HG02642 (cell line): ENCODE measurements at regions not wholly inside any gene's neighbourhood (a gene's known extent, or its start where the extent isn't known, plus 50 kb on each side); places are given as distances from the start of the nearest gene placed in this dataset.
"Not testable (repeated sequence)": the region's sequence is repeated elsewhere in the genome, so short reads cannot be mapped to it uniquely, and the experiment has no call there.

Experiments
- ATAC-seq: cut with Tn5 transposase; IDR thresholded peaks from one replicate; pipeline ENCODE4 v1.9.1; 2021; ENCODE audit warnings: mild to moderate bottlenecking; ENCODE audit not compliant: unreplicated experiment, poor library complexity

DNA sequence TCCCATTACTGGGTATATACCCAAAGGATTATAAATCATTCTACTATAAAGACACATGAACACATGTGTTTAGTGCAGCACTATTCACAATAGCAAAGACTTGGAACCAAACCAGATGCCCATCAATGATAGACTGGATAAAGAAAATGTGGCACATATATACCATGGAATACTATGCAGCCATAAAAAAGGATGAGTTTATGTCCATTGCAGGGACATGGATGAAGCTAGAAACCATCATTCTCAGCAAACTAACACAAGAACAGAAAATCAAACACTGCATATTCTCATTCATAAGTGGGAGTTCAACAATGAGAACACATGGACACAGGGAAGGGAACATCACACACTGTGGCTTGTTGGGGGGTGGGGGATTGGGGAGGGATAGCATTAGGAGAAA lies 225.2 kb upstream of the PRDM1 start:
- not testable (repeated sequence) for ATAC-seq

DNA sequence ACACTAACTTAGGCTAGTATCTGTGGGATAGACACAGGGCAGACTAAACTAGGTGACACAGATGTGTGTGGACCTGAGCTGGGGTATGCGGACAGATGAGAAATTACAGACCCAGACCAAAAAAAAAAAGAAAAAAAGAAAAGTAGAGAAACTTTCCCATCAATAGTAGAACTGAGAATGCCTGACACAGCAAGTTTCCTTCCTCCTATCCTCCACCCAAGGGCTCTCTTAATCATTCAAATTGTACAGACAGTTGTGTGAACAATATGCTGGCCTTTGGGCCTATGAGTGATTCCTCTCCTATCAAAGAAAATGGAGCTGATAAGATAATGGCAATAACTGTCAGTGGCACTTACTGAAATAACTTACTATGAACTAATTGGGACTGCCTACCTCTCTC lies 226.7 kb upstream of the PRDM1 start:
- no peak for ATAC-seq

DNA sequence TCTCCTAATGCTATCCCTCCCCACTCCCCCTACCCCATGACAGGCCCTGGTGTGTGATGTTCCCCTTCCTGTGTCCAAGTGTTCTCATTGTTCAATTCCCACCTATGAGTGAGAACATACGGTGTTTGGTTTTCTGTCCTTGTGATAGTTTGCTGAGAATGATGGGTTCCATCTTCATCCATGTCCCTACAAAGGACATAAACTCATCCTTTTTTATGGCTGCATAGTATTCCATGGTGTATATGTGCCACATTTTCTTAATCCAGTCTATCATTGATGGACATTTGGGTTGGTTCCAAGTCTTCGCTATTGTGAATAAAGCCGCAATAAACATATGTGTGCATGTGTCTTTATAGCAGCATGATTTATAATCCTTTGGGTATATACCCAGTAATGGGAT lies 227.5 kb upstream of the PRDM1 start:
- ATAC-seq: not testable (repeated sequence)

DNA sequence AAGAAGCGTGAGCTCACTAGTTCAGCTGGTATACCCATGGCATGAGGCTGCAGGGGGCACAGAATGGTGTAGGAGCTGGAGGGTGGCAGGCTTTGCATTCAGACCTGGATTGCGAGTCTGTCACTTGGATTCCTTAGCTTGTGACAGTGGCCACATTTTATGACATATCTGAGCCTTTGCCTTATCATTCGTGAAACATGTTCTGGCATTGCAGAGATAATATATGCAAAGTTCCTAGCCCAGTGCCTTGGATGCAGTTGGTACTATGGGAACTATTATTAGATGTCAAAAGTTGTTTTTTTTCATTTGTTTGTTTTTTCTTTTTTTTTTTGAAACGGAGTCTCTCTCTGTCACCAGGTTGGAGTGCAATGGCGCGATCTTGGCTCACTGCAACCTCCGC lies 230.7 kb upstream of the PRDM1 start:
- no peak for ATAC-seq

DNA sequence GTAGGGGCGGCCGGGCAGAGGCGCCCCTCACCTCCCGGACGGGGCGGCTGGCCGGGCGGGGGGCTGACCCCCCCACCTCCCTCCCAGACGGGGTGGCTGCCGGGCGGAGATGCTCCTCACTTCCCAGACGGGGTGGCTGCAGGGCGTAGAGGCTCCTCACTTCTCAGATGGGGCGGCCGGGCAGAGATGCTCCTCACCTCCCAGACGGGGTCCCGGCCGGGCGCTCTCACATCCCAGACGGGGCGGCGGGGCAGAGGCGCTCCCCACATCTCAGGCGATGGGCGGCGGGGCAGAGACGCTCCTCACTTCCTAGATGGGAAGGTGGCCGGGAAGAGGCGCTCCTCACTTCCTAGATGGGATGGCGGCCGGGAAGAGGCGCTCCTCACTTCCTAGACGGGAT lies 232.2 kb upstream of the PRDM1 start:
- ATAC-seq: not testable (repeated sequence)

DNA sequence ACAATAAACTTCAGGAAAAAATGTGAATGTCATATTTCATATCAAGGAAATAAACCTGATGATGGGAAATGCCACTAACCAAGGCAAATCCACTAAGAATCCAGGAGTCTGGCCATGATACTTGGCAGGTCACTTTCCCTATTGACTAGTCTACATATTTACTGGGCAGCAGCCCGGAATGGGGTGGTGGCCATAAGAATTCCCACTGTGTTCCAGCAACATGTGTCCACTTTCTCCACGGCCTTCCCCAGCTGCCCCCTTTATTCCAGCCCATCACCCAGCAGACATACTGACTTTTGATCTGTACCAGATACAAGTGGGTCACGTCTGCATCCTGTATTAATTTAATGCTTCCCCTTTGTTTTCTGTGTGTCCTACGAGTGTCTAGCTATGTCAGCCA lies 234.5 kb upstream of the PRDM1 start:
- no peak for ATAC-seq

DNA sequence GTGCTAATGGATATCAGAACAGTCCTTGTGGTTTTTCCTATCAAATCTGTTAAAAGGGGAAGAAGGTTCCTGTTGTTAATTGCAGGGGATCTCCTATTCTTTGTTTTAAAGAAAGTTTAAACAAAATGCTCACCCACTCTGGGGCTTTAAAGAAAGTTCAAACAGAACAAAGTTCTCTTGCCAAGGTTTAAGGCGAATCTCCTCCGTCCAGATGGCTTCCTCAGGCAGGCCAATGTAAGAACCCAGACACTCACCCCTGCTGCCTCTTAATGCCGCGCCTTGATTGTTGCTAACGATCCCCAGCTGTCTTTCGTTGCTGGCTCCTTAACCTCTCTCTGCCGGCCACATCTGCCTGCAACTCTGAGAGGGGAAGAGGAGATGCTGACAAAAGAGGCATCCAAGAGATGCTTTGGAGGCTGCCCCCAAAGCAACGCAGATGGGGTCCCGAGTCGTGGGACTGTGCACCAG lies 235.0 kb upstream of the PRDM1 start:
- no peak for ATAC-seq

DNA sequence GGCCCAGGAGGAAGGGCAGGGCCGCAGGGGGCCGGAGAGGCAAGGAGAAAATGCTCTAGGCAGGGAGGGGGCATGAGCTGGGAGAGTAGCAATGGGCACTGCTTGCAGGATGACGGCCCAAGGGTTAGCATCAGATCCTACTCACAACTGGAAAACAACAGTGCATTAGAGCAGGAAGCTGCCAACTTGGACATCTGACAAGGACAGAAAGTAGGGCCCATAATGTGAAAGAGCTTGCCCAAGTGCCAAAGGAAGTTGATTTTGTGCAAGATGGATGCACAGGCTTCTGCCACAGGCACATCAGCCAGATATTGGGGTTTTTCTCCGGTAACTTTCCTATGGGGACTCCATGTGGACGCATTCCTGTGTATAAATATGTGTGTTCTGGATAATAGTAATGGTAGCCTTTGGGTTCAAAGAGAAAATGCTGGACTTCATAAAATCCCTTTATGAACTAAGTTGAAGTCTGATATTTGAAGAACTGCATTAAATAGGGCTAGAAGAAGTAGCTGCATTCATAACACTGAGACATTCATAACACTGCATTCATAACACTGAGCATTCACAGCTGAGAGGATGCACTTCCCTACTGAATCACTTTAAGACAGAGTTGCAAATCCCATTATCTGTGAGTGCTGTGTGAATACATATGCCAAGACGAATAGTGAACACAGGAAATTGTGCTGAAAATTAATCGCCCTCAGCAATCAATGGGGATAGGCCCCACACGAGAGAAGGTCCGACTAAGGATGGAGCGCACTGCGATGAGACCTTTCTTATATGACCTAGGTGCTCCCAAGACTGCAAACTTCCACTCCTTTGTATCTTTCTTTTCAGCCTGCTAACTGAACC lies 235.6 kb upstream of the PRDM1 start:
- ATAC-seq: no peak

DNA sequence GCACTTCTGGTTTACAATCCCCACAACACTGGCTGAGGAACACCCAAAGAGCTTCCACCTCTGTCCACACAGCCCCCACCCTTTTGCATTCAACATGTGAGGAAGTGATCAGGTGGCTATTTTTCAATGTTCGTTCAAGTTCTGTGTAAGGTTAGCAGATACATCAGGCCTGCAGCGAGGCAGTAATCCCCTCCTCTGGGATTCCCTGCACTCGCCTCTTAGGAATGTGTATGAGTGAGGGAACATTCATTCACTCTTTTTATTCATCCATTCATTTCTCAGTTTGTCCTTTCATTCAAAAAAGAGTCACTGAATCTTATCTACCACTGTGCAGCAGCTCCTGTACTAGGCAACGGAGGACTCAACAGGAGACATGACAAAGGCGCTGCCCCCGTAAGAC lies 236.4 kb upstream of the PRDM1 start:
- no peak for ATAC-seq

DNA sequence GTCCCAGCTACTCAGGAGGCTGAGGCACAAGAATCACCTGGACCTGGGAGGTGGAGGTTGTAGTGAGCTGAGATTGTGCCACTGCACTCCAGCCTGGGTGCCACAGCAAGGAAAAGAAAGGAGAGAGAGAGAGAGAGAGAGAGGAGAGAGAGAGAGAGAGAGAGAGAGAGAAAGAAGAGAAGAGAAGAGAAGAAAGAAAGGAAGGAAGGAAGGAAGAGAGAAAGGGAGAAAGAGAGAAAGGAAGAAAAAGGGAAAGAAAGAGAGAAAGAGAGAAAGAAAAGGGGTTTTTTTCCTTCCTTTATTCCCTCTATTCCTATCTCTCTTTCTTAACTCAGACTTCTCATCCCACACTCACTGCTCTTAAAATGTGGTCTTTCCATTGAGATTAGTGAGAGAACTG lies 238.7 kb upstream of the PRDM1 start:
- no peak for ATAC-seq

DNA sequence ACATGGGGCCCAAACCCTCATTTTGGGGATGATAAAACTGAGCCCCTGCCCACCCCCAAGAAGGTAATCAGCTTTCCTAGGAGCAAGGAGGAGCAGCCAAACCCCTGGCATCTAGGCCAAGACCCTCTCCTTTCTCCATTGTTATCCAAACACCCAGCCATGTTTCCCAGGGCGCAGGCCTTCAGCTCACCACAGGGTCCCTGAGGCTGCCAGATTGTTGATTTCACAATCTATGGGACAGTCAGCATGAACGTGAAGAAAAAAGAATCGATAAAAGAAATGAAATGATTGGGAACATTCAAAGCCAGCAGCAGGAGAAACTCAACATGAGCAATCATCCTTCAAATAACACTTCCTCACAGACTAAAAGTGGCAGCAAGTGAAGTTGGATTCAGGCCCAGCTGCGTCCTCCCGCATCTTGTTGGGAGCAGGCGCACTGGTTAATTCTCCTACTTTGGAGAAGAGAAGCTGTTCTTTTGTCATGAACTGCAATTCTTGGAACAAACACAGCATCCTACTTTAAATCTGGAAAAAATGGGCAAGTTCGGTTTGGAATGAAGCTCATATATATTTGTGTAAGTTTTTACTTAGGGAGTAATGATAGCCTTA lies 241.8 kb upstream of the PRDM1 start:
- ATAC-seq: no peak

DNA sequence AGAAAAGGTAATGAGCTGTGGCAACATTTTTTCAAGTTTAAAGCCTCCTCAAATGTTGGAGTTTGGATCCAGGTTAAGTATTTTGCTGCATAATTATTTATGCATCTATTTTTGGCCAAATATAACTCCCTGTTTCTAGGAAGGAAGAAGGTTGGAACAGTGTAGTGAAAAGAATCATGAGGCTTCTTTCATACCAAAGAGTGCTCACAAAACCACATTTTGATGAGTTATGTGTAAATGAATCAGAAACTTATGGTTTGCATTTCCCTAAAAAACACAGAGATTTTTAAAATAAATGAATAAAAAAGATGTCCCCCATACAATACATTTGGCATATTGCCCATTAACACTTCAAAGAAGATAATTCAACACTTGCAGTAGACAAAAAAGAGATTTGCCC lies 246.9 kb upstream of the PRDM1 start:
- no peak for ATAC-seq

DNA sequence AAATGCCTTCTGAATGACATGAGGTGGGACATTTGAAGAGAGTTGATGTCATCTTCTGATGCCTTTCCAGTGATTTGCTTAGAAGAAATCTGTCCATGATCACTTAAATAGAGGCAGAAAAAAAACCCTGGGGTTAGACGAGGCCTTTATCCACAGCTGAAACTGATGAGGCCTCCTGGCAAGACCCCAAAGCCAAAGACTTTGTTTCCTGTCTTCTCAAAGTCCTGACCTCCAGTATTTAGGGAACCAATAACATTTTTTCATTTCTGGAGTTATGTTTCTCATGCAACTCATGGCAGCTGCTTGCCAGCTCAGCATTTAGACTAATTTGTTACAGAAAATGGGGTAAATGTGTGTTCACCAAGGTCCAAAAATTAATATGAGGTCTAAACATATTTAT lies 248.0 kb upstream of the PRDM1 start:
- no peak for ATAC-seq

DNA sequence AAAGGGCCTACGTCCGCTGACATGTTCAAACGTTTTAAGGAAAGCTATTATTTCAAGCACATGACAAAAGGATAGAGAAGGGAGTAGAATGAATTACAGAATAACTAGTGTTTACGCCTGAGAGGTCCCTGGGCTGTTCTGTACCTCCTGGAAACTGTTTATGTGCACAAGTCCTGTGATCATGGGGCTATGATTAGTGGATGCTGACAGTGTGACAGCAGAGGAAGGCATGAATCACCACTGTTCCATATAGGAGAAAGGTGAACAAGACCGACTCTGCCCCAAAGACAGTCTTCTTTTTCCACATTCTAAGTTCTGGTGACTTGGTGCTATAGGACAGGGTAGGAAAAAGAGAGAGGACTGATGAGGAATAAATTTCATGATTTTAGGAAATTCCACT lies 249.2 kb upstream of the PRDM1 start:
- ATAC-seq: no peak

DNA sequence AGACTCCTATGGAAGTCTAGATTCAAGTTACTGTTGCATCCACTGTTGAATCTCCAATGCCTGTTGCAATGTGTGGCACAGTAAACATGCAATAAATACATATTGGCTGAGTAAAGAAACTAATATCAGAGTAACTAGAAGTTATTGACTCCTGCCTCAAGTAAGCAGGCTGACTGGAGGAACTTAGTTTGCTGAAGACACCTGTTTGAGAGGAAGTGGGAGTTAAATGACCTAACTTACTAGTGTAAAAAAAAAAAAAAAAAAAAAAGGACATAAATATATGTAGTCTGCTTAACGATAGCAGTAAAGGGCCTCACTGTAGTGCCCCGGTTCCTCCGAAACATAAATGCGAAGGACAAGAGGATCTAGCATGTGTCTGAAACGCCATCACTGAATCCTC lies 249.8 kb upstream of the PRDM1 start:
- ATAC-seq: no peak

DNA sequence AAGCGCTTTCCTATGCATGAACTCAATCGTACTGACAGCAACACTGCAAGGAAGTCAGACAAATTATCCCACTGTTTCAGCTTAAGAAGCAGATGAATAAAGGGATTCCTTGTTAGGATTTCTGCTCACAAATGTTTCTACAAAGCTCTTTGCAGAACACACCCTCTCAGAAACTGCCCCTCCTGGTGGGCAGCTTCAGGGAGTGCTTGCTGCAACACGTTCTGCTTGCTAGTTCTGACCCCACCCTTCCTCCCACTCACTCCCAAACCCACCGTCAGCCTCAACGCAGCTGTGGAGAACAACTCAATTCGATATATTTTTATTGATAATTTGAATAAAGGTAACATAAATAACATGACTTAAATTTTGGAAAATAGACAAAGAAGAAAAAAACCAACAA lies 250.8 kb upstream of the PRDM1 start:
- ATAC-seq: no peak

DNA sequence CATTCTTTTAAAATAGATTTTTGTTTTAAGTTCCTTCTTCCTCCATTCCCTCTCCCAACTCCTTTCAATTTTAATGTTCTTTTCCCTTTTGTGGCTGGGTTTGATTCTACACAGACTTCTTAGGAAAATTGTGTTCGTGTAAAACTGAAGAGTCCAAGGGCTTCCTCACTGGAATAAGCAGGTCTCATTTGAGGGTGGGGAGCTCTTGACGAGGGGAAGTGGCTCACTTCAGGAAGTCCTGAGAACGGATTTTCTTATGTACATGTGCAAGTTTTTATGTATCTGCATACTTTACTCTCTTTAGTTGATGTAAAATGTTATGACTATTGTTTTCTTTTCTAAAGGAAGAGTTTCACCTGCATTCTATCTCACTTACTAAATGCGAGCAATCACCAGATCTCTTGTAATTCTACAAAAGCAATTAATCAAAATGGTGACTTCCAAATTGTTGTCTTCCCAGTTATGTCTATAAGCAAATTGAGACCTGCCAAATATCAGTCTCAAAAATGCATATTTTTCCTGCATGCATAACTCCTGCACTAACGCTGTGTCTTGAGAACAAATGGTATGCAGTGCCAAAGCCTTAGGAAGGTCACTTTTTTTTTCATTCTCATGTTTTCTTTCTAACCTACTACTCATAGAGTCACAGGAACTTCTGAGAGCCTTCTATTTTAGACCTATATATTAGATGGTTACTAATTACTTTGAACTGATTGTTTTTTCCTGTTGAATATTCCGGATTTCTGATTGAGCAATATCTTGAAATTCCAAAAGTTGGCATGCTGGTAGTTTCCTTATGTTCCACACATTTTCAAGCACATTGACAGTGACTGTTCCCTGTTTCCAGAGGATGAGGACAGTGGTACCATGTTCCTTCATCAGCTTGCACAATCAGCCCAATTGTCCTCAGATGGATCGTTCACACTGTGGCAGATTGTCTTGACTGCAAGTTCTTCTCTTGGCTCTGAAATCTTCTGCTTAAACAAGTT lies 251.9 kb upstream of the PRDM1 start:
- ATAC-seq: no peak

DNA sequence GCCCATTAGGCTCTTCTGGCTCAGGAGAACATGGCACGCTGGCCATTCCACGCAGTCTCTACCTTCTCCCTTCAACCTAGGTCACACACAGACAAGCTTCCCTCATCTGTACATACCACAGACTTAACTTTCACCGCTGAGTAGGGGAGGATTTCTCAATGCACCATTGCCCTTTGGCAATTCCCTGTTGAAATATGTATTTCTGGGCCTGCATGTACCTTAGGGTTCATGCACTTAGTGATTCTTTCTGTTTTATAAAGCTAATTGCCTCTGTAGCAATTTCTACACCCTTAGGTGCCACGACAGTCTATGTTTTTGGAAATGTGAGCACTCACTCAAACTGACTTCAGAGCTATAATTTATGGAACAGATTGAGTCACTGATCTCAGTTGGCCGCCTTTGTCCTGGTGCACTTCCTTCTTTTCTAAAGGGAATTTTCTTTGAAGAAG lies 253.8 kb upstream of the PRDM1 start:
- ATAC-seq: no peak

DNA sequence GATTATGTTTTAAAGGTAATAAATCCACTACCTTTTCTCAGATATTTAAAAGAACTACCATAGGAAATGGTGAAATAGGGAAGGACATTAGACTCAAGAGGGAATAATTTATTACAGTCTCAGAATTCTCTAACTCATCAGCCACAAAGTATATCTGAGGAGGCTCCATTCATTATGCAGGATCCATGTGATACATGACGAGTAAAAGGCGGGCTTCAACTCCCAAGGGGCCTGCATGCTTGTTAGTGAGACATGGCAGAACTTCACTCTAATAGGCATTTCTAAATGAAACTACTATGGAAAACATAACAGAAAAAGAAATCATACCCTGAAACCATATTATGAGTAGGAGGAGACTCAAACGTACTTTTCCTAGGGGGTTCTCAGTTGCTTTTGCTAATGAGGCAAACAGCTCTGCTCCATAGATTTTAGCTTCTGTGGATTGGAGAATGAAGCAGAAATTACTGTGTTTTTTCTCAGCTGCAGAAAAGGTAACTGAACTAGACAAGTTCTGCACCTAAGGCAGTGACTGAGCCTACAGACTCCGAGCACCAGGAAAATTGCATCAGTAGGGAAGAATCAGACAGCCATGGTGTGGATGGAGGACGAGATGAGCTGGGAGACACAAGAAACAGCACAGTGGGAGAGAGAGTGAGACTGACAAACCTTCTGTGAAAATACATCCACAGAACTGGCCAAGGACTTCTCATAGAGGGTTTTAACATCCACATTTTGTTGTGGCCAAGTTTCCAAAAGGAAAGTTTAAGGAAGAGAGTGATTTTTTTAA lies 254.6 kb upstream of the PRDM1 start:
- ATAC-seq: no peak

DNA sequence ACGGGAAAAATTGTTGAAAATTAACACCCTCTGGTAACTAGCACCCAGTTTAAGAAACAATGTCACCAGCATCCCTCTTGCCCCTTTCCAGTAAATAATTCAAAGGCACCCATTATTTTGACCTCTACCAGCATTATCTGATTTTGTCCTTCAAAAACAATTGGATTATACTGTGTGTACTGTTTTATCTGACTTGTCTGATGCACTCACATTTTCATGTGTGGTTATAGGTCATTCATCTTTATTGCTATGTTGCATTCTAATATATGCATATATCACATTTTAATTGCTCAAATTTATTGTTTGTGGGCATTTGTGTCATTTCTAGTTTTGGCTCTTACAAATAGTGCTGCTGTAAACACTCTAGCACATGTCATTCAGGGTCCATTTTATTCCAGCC lies 260.9 kb upstream of the PRDM1 start:
- ATAC-seq: no peak
